ENCODE measurements at regions not wholly inside any gene's neighbourhood (a gene's known extent, or its start where the extent isn't known, plus 50 kb on each side); places are given as distances from the start of the nearest gene placed in this dataset.

- H3K36me3 ChIP-seq (replicated peaks): no peaks in the 10 kb centered on the region
- DNase-seq: no peak
- H3K4me3 ChIP-seq (ENCODE audit: low read depth, low read length): no peak overlapping the region
- TF ChIP-seq CTCF (IDR thresholded peaks at IDR 0.05; ENCODE audit: low read depth, low read length, missing control alignments): no peak
- in situ Hi-C loops (cut with HindIII; ENCODE audit: low pct_ligation_motif_present, low sequenced_read_pairs): no loop called here
- no peaks in the 10 kb centered on the region for H3K27me3 ChIP-seq (replicated peaks)
- no peak overlapping the region for H3K27ac ChIP-seq
Measured at GRCh38 chr6:44500074-44500473, 112.6 kb downstream of the CDC5L start.

GRCh38 chr6:44503471-44503870 is 116.0 kb downstream of the CDC5L start:
- no peak for TF ChIP-seq CTCF (IDR thresholded peaks at IDR 0.05; ENCODE audit: low read depth, low read length, missing control alignments)
- Histone ChIP-seq H3K36me3 (replicated peaks) (no peaks in the 10 kb centered on the region), H3K4me3 (ENCODE audit: low read depth, low read length) (no peak overlapping the region), H3K27ac (no peak overlapping the region), H3K27me3 (replicated peaks) (no peaks in the 10 kb centered on the region)
- in situ Hi-C loops (cut with HindIII; ENCODE audit: low pct_ligation_motif_present, low sequenced_read_pairs): no loop called here
- no peak for DNase-seq

GRCh38 chr6:44504301-44504791 is 116.8 kb downstream of the CDC5L start:
- no peaks in the 10 kb centered on the region for H3K27me3 ChIP-seq (replicated peaks)
- no peak for TF ChIP-seq CTCF (IDR thresholded peaks at IDR 0.05; ENCODE audit: low read depth, low read length, missing control alignments)
- H3K27ac ChIP-seq: no peak overlapping the region
- in situ Hi-C loops (cut with HindIII; ENCODE audit: low pct_ligation_motif_present, low sequenced_read_pairs): no loop called here
- no peaks in the 10 kb centered on the region for H3K36me3 ChIP-seq (replicated peaks)
- DNase-seq: no peak
- no peak overlapping the region for H3K4me3 ChIP-seq (ENCODE audit: low read depth, low read length)

GRCh38 chr6:44505751-44506150 is 118.2 kb downstream of the CDC5L start:
- no peak overlapping the region for H3K27ac ChIP-seq
- no peaks in the 10 kb centered on the region for H3K36me3 ChIP-seq (replicated peaks)
- in situ Hi-C loops (cut with HindIII; ENCODE audit: low pct_ligation_motif_present, low sequenced_read_pairs): no loop called here
- H3K4me3 ChIP-seq (ENCODE audit: low read depth, low read length): no peak overlapping the region
- no peaks in the 10 kb centered on the region for H3K27me3 ChIP-seq (replicated peaks)
- DNase-seq: no peak
- TF ChIP-seq CTCF (IDR thresholded peaks at IDR 0.05; ENCODE audit: low read depth, low read length, missing control alignments): no peak

GRCh38 chr6:44507014-44507413 is 119.5 kb downstream of the CDC5L start:
- TF ChIP-seq CTCF (IDR thresholded peaks at IDR 0.05; ENCODE audit: low read depth, low read length, missing control alignments): no peak

GRCh38 chr6:44508646-44509045 is 121.1 kb downstream of the CDC5L start:
- no peak for TF ChIP-seq CTCF (IDR thresholded peaks at IDR 0.05; ENCODE audit: low read depth, low read length, missing control alignments)
- H3K27ac ChIP-seq: no peak overlapping the region
- H3K36me3 ChIP-seq (replicated peaks): no peaks in the 10 kb centered on the region
- DNase-seq: no peak
- H3K4me3 ChIP-seq (ENCODE audit: low read depth, low read length): no peak overlapping the region
- in situ Hi-C loops (cut with HindIII; ENCODE audit: low pct_ligation_motif_present, low sequenced_read_pairs): no loop called here
- no peaks in the 10 kb centered on the region for H3K27me3 ChIP-seq (replicated peaks)

More at GRCh38 chr6:44507014-44507413, 119.5 kb downstream of the CDC5L start:
- Histone ChIP-seq H3K4me3 (ENCODE audit: low read depth, low read length) (no peak overlapping the region), H3K27ac (no peak overlapping the region), H3K27me3 (replicated peaks) (no peaks in the 10 kb centered on the region), H3K36me3 (replicated peaks) (no peaks in the 10 kb centered on the region)
- in situ Hi-C loops (cut with HindIII; ENCODE audit: low pct_ligation_motif_present, low sequenced_read_pairs): no loop called here
- no peak for DNase-seq
